Uterus (tissue), 2 donors: ENCODE measurements at regions not wholly inside any gene's neighbourhood (a gene's known extent, or its start where the extent isn't known, plus 50 kb on each side); places are given as distances from the start of the nearest gene placed in this dataset.

Experiments used
- POLR2A ChIP-seq, 2 donors: fragments of 450-650 bp; IDR thresholded peaks; one replicate each; pipeline ENCODE4 v1.6.1; 2016; ENCODE audit warnings: antibody characterized with exemption in 2 of 2, mild to moderate bottlenecking in 1 of 2, moderate library complexity in 1 of 2
- TF ChIP-seq, protein P1 (sequence below), 4 experiments: fragments of 200-600 bp in 2 of 4; fragments of 450-650 bp in 2 of 4; sonication (generic) in 2 of 4; IDR thresholded peaks; one replicate each; pipeline ENCODE4 v1.5.1; 2016 to 2019; ENCODE audit warnings: antibody characterized with exemption in 4 of 4, mild to moderate bottlenecking in 2 of 4, moderate library complexity in 1 of 4

DNA sequence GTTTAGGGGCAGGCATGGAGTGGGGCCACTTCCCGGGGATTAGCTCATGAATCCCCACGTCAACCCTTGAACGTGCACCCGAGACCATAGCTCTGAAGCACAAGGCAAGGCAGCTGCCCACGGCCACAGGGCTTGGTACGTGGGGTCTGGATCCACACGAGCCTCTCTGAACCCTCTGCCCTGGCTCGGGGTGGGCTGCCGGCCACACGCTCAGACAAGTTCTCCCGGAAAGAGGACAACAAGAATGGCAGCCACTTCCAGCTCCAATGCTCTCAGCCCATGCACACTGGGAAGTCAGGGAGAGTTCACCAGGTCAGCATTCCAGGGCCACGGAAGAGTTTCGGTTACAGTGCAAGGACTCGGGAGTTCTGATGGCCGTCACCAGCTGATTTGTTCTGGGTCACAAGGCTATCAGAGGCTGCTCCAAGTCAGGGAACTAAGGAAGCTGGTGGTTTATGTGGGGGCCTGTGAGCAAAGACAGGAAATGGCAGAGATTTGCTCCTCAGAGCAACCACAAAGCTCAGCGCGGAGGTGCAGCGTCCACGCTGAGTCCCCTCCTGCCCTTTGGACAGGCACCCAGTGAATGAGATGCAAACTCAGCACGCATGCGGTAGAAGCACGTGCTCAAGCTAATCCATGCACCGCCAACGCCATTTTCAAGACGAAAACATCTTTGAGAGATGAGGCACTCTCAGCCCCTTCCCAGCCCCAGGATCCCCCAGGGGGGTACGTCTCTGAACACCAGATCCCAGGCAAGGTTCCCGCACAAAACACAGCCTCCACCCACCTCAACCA, 356.4 kb downstream of the FOXL1 start:
- TF ChIP-seq, protein P1, sequence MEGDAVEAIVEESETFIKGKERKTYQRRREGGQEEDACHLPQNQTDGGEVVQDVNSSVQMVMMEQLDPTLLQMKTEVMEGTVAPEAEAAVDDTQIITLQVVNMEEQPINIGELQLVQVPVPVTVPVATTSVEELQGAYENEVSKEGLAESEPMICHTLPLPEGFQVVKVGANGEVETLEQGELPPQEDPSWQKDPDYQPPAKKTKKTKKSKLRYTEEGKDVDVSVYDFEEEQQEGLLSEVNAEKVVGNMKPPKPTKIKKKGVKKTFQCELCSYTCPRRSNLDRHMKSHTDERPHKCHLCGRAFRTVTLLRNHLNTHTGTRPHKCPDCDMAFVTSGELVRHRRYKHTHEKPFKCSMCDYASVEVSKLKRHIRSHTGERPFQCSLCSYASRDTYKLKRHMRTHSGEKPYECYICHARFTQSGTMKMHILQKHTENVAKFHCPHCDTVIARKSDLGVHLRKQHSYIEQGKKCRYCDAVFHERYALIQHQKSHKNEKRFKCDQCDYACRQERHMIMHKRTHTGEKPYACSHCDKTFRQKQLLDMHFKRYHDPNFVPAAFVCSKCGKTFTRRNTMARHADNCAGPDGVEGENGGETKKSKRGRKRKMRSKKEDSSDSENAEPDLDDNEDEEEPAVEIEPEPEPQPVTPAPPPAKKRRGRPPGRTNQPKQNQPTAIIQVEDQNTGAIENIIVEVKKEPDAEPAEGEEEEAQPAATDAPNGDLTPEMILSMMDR (IDR thresholded peaks at IDR 0.05), result no peak
- TF ChIP-seq POLR2A (IDR thresholded peaks at IDR 0.05), result no peak
